GM18508 (cell line): ENCODE measurements at regions not wholly inside any gene's neighbourhood (a gene's known extent, or its start where the extent isn't known, plus 50 kb on each side); places are given as distances from the start of the nearest gene placed in this dataset.
"Not testable (repeated sequence)": the region's sequence is repeated elsewhere in the genome, so short reads cannot be mapped to it uniquely, and the experiment has no call there.

ENCODE experiments used
- ATAC-seq: cut with Tn5 transposase; IDR thresholded peaks from one replicate; pipeline ENCODE4 v1.9.1; 2021; ENCODE audit warnings: moderate number of reproducible peaks; ENCODE audit not compliant: insufficient read depth, unreplicated experiment

- no peak for ATAC-seq
These were observed 129.8 kb upstream of the SMLR1 start for GRCh38 chr6:130697271-130697994.

GRCh38 chr6:130697995-130698535 is 129.1 kb upstream of the SMLR1 start:
- ATAC-seq: no peak

- ATAC-seq: no peak
These were observed 127.5 kb upstream of the SMLR1 start for GRCh38 chr6:130699742-130700141.

- ATAC-seq: no peak
These were observed 126.8 kb upstream of the SMLR1 start for GRCh38 chr6:130700397-130700796.

GRCh38 chr6:130708338-130708737 is 118.9 kb upstream of the SMLR1 start:
- no peak for ATAC-seq

- ATAC-seq: not testable (repeated sequence)
These were observed 115.6 kb upstream of the SMLR1 start for GRCh38 chr6:130711641-130712040.

GRCh38 chr6:130713144-130713543 is 114.1 kb upstream of the SMLR1 start:
- ATAC-seq: no peak

GRCh38 chr6:130715058-130715457 is 112.1 kb upstream of the SMLR1 start:
- no peak for ATAC-seq

GRCh38 chr6:130716466-130716865 is 110.7 kb upstream of the SMLR1 start:
- no peak for ATAC-seq

GRCh38 chr6:130717657-130718056 is 109.5 kb upstream of the SMLR1 start:
- ATAC-seq: no peak

- ATAC-seq: no peak
These were observed 107.0 kb upstream of the SMLR1 start for GRCh38 chr6:130720076-130720715.

GRCh38 chr6:130724089-130724488 is 103.1 kb upstream of the SMLR1 start:
- no peak for ATAC-seq

- ATAC-seq: no peak
These were observed 101.7 kb upstream of the SMLR1 start for GRCh38 chr6:130725551-130725950.

- not testable (repeated sequence) for ATAC-seq
These were observed 99.1 kb upstream of the SMLR1 start for GRCh38 chr6:130728064-130728463.

- ATAC-seq: no peak
These were observed 96.6 kb upstream of the SMLR1 start for GRCh38 chr6:130730600-130730999.

- ATAC-seq: no peak
These were observed 93.0 kb upstream of the SMLR1 start for GRCh38 chr6:130734161-130734560.

GRCh38 chr6:130740308-130740707 is 86.9 kb upstream of the SMLR1 start:
- ATAC-seq: no peak

GRCh38 chr6:130742131-130742681 is 85.0 kb upstream of the SMLR1 start:
- ATAC-seq: no peak

- no peak for ATAC-seq
These were observed 84.0 kb upstream of the SMLR1 start for GRCh38 chr6:130743175-130743574.

GRCh38 chr6:130744576-130745366 is 82.4 kb upstream of the SMLR1 start:
- ATAC-seq: no peak

GRCh38 chr6:130748041-130748440 is 79.2 kb upstream of the SMLR1 start:
- ATAC-seq: no peak
